Activated CD4-positive, alpha-beta T cell treated with anti-CD3 and anti-CD28 coated beads, Interleukin-2, amount 10 ng/mL, durations not matched to agents 7 days and 5 days (primary cell): ENCODE measurements at regions not wholly inside any gene's neighbourhood (a gene's known extent, or its start where the extent isn't known, plus 50 kb on each side); places are given as distances from the start of the nearest gene placed in this dataset.

Source experiments
- CTCF ChIA-PET: fragments of 350-600 bp; sonication (Branson Sonifier 250); formaldehyde crosslinking; loops from one replicate; lab custom pipeline; 2021; ENCODE audit warnings: antibody characterized with exemption; lab: Charles Lee
- POLR2A ChIA-PET: fragments of 350-600 bp; sonication (Branson Sonifier 250); formaldehyde crosslinking; loops from one replicate; lab custom pipeline; 2021; ENCODE audit warnings: antibody characterized with exemption; lab: Charles Lee
- DNase-seq: peaks from one replicate; pipeline ENCODE4 v3.0.0-alpha.2; 2020
- H3K27ac Mint-ChIP-seq: one replicate; pipeline ENCODE4 v1.8.0; 2021; ENCODE audit warnings: mild to moderate bottlenecking, moderate library complexity, mixed read lengths
- H3K27me3 Mint-ChIP-seq: one replicate; pipeline ENCODE4 v1.8.0; 2021; ENCODE audit warnings: mixed read lengths
- H3K36me3 Mint-ChIP-seq: one replicate; pipeline ENCODE4 v1.8.0; 2021; ENCODE audit warnings: low read depth, mixed read lengths
- H3K4me1 Mint-ChIP-seq: one replicate; pipeline ENCODE4 v1.8.0; 2021; ENCODE audit warnings: mixed read lengths
- H3K4me3 Mint-ChIP-seq: one replicate; pipeline ENCODE4 v1.8.0; 2021; ENCODE audit warnings: mild to moderate bottlenecking, moderate library complexity, mixed read lengths
- H3K9me3 Mint-ChIP-seq: one replicate; pipeline ENCODE4 v1.8.0; 2021; ENCODE audit warnings: mixed read lengths

DNA sequence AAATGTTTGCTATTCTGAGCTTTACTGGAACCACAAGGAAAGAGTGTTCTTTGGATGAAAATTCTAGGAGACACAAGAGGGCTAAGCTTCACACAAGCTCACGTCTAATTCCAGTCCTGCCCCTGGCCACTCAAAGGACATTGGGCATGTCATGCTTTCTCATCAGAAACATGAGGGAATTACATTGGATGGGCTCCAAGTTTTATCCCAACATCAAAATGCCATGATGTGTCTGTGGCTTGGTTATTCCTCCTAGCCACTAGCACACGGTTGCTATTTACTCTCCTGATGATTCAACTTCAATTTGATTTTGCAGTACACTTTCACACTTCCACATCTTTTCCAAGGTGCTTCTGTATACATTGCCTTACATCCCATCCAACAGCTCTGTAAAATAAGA is 149.6 kb upstream of the FAM9B start:
- DNase-seq, result no peak
- Mint-ChIP-seq H3K4me3 (no peak overlapping the region), H3K9me3 (no peaks in the 10 kb centered on the region), H3K27me3 (no peaks in the 10 kb centered on the region), H3K4me1 (no peaks in the 10 kb centered on the region), H3K36me3 (no peaks in the 10 kb centered on the region), H3K27ac (no peak overlapping the region)
- POLR2A ChIA-PET, result no interaction called here
- CTCF ChIA-PET, result interaction anchor here (0.6 to 0.8 kb wide), 2 partner anchors 12 to 22 kb away, joined by 3 read pairs; no protein-coding TSS in a partner anchor

DNA sequence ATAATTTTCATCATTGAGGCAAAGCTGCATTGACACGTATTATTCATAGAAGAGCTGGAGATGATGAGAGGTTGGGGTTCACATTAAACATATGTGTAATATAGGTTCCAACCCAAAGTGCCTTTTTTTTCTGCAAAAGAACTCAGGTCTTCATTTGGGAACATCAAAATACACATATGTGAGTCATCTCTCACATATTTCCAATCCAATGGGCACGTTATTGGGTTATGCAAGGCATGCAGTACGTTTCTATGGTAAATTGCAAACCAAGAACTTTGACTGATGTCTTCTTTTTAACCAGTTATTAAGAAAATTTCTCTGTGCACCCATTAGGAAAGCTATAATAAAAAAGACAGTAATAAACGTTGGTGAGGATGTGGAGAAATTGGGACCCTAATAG is 150.3 kb upstream of the FAM9B start:
- Mint-ChIP-seq H3K4me1 (no peaks in the 10 kb centered on the region), H3K4me3 (no peak overlapping the region), H3K36me3 (no peaks in the 10 kb centered on the region), H3K9me3 (no peaks in the 10 kb centered on the region), H3K27ac (no peak overlapping the region), H3K27me3 (no peaks in the 10 kb centered on the region)
- no peak for DNase-seq
- ChIA-PET POLR2A (no interaction called here), CTCF (no interaction called here)

DNA sequence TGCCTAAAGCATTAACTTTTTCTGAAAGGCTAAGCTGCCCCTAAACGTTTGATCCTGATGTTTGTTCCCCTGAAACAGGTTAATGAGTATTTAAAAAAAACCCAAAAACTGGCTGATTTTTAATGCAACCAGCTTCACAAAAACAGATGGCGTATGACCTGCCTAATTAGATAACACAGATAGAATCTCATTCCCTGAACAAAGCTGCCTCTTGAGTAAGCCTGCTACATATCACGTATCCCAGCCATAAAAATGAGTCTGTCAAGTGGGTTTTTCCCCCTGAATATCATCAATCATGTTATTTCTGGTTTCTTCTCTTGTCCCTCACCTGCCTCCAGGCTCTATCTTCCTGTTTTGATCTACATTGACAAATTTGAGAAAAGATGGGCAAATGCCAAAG is 154.2 kb upstream of the FAM9B start:
- CTCF ChIA-PET, result no interaction called here
- Mint-ChIP-seq H3K9me3 (no peaks in the 10 kb centered on the region), H3K4me3 (no peak overlapping the region), H3K4me1 (no peaks in the 10 kb centered on the region), H3K27me3 (no peaks in the 10 kb centered on the region), H3K27ac (no peak overlapping the region), H3K36me3 (no peaks in the 10 kb centered on the region)
- POLR2A ChIA-PET, result no interaction called here
- DNase-seq, result no peak

DNA sequence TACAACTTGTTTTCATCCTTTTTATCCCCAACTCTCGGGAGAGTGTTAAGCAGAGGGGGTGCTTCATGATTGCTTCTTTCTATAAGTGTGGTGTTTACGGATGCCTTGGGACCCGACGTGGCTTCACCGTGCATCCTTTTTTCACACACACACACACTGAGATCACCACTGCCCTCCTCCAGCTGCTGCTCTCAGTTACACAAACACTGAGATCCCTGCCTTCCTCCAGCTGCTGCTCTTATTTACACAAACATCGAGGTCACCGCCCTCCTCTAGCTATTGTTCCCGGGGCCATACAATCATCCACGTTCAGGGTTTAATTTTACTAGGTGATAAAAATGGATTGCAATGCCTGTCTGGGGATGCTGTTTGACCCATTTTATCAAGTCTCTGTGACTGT is 155.4 kb upstream of the FAM9B start:
- no peak for DNase-seq
- CTCF ChIA-PET, result interaction anchor here (0.6 to 1.1 kb wide), 2 partner anchors 128 to 129 kb away, joined by 3 read pairs; no protein-coding TSS in a partner anchor
- Mint-ChIP-seq H3K9me3 (no peaks in the 10 kb centered on the region), H3K4me1 (no peaks in the 10 kb centered on the region), H3K36me3 (no peaks in the 10 kb centered on the region), H3K27me3 (no peaks in the 10 kb centered on the region), H3K27ac (no peak overlapping the region), H3K4me3 (no peak overlapping the region)
- POLR2A ChIA-PET, result no interaction called here

DNA sequence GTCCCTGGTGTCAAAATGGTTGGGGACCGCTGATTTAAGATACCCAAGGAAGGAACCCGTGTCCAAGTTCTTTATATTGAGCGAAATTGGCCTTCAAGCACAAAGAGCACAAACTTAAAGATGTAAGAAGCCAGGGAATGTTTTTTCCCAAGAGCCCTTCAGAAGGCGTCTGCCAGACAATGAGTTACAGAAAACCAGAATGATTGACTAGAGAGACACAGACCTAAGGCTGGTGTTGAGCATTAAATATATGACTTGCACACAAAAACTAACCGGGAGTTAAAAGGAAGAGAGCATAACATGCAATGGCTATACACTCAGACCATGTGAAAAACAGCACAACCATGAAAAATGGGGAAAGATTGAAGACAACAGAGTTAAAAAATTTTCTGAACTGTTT is 157.5 kb upstream of the FAM9B start:
- no peaks in the 10 kb centered on the region for H3K9me3 Mint-ChIP-seq
- no peak overlapping the region for H3K4me3 Mint-ChIP-seq
- H3K27me3 Mint-ChIP-seq, result no peaks in the 10 kb centered on the region
- no peak overlapping the region for H3K27ac Mint-ChIP-seq
- CTCF ChIA-PET, result no interaction called here
- no peaks in the 10 kb centered on the region for H3K36me3 Mint-ChIP-seq
- POLR2A ChIA-PET, result no interaction called here
- DNase-seq, result no peak
- peaks cover 2% of the 10 kb centered on the region for H3K4me1 Mint-ChIP-seq

DNA sequence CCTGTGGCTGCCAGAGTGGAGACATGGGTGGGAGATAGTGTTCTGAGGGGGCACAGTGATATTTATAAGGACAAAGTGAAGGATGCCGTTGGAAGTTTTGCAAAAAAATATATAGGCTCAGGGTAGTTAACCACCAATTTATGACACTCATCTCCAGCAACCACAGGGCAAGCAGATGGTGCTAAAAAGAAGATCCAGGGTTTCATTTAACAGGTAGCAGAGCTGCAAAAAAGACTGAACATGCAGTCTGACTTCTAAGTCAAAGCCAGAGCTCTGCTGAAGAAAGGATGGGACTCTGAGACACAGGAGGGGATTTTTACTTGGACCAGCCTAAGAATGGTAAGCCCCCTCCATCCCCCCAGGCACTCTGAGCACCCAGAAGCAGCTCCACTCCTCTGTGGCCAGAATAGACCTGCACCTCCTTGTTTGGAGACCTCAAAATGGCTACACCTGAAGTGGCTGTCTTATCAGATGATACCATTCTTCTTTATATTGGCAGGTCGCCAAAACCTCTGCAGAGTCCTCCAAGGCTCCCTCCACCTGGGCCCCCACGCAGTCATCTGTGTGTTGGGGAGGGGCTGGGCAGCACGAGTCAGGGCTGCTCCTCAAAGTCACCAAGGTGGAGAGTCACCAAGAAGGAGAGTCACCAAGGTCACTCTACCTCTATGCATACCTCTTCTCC is 161.4 kb upstream of the FAM9B start:
- DNase-seq, result no peak
- Mint-ChIP-seq H3K4me3 (no peak overlapping the region), H3K27ac (no peak overlapping the region), H3K4me1 (peaks cover 2% of the 10 kb centered on the region), H3K27me3 (no peaks in the 10 kb centered on the region), H3K9me3 (no peaks in the 10 kb centered on the region), H3K36me3 (no peaks in the 10 kb centered on the region)
- ChIA-PET CTCF (no interaction called here), POLR2A (no interaction called here)

DNA sequence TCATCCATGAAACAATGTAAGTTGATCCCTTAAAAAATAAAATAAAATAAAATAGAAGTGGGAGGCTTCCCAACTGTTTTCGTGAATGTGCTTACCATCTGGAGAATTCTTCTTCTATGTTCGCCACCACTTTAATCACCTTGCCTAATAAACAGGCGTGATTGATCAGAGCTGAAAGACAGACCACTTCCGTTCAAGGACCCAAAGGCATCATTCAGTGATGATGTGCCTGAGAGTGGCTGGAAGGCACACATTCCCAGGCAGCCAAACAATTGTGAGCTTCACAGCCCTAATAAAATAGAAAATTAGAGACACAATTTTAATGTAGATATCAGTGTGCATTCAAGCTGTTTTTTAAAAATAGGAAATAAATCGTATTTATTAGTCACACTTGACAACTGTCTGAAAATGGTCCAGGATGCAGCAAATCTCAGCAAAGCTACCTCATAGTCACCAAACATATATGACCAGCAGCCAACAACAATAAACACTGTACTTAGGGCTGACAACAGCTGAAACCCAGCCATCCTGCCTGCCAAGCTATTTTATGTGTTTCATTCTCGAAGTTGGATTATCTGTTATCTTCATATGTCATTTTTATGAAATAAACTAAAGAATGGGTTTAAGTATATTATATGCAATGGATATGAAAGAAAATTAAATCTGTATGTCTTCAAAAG is 163.2 kb upstream of the FAM9B start:
- no peaks in the 10 kb centered on the region for H3K36me3 Mint-ChIP-seq
- H3K27ac Mint-ChIP-seq, result no peak overlapping the region
- no peak for DNase-seq
- ChIA-PET CTCF (no interaction called here), POLR2A (no interaction called here)
- H3K9me3 Mint-ChIP-seq, result no peaks in the 10 kb centered on the region
- no peak overlapping the region for H3K4me3 Mint-ChIP-seq
- no peaks in the 10 kb centered on the region for H3K27me3 Mint-ChIP-seq
- H3K4me1 Mint-ChIP-seq, result peaks cover 2% of the 10 kb centered on the region

DNA sequence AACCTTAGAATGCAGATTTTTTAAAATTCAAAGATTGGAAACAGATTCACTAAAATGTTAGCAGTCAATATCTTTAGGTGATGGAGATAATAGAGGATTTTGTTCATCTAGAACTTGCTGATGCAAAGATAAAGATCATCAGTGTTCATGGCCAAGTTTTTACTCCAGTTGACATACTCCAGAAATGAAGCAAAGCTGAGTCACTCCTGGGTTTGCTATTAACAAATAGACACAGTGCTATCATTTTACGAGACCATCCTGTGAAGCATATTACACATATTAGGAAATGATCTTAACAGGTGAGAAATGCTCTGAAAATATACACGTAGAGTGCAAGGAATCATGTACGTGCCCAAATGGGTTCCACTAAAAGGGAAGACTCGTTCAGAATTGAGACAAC is 170.6 kb upstream of the FAM9B start:
- no peaks in the 10 kb centered on the region for H3K4me1 Mint-ChIP-seq
- ChIA-PET CTCF (no interaction called here), POLR2A (no interaction called here)
- H3K4me3 Mint-ChIP-seq, result no peak overlapping the region
- H3K36me3 Mint-ChIP-seq, result no peaks in the 10 kb centered on the region
- no peak overlapping the region for H3K27ac Mint-ChIP-seq
- no peaks in the 10 kb centered on the region for H3K9me3 Mint-ChIP-seq
- no peak for DNase-seq
- H3K27me3 Mint-ChIP-seq, result no peaks in the 10 kb centered on the region

DNA sequence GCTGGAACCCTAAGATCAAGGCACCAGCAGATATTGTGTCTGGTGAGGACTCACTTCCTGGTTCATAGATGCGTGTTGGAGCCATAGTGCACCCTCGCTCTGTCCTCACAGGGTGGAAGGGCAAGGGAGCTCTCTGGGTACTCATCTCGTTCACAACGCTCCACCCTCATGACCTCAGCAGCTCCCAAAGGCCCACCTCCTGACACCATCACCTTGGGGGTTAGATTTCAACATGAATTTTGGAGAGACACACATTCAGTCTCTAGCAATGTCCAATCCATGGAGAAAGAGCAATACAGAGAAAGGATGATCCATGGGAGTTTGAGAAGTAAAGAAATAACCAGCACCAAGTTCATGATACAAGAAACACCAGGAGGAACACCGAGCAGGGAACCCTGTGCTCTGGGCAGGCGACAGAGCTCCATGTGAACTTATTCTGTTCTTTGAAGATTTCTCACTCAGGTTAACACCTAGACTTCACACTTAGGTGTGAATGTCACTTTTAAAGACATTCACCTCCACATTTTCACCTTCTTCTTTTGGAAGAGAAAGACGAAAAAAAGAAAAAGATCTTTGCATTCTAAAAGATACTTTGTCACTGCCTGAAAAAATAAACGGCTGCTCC is 171.8 kb upstream of the FAM9B start:
- ChIA-PET POLR2A (no interaction called here), CTCF (interaction anchor here (0.6 to 1.4 kb wide), 2 partner anchors 14 to 23 kb away, joined by 3 read pairs; no protein-coding TSS in a partner anchor)
- Mint-ChIP-seq H3K4me3 (no peak overlapping the region), H3K9me3 (no peaks in the 10 kb centered on the region), H3K4me1 (no peaks in the 10 kb centered on the region), H3K27ac (no peak overlapping the region), H3K36me3 (no peaks in the 10 kb centered on the region), H3K27me3 (no peaks in the 10 kb centered on the region)
- no peak for DNase-seq

DNA sequence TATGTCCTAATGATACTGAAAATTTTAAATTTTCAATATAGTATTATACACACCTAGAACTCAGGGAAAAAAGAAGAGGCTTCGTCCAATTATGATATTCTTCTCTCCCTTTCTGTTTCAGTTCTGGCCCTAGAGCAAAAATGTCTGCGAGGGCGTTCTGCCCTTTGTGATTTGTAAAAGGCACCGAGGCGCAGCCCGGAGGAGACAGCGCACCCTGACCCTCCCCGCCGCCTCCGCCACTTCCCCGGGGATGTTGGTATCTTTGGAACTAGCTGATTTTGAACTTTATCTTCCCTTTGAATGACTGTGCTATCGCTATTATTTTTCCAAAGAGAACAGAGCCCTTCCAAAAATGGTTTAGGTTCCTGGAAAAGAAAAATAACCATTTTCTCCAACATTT is 173.2 kb upstream of the FAM9B start:
- ChIA-PET POLR2A (no interaction called here), CTCF (no interaction called here)
- no peaks in the 10 kb centered on the region for H3K4me1 Mint-ChIP-seq
- H3K36me3 Mint-ChIP-seq, result no peaks in the 10 kb centered on the region
- H3K27me3 Mint-ChIP-seq, result no peaks in the 10 kb centered on the region
- H3K9me3 Mint-ChIP-seq, result no peaks in the 10 kb centered on the region
- no peak for DNase-seq
- H3K4me3 Mint-ChIP-seq, result no peak overlapping the region
- H3K27ac Mint-ChIP-seq, result no peak overlapping the region

DNA sequence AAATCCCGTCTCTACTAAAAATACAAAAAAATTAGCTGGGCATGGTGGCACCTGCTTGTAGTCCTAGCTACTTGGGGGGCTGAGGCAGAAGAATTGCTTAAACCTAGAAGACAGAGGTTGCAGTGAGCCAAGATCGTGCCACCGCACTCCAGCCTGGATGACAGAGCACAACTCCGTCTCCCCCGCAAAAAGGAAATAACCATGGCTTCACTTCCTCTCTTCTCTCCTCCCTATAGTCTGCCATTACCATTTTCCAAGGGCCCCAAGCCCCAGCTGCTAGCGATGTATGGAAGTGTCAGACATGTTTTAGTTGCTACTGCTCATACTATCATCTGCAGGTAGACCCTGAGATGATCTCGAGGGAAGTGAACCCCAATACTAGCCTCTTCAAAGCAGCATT is 177.3 kb upstream of the FAM9B start:
- POLR2A ChIA-PET, result no interaction called here
- H3K27me3 Mint-ChIP-seq, result no peaks in the 10 kb centered on the region
- H3K9me3 Mint-ChIP-seq, result no peaks in the 10 kb centered on the region
- H3K4me1 Mint-ChIP-seq, result no peaks in the 10 kb centered on the region
- no peak overlapping the region for H3K4me3 Mint-ChIP-seq
- H3K27ac Mint-ChIP-seq, result no peak overlapping the region
- no peaks in the 10 kb centered on the region for H3K36me3 Mint-ChIP-seq
- CTCF ChIA-PET, result interaction anchor here (1.9 kb wide), 1 partner anchor 14 kb away, joined by 4 read pairs; no protein-coding TSS in a partner anchor
- DNase-seq, result no peak

DNA sequence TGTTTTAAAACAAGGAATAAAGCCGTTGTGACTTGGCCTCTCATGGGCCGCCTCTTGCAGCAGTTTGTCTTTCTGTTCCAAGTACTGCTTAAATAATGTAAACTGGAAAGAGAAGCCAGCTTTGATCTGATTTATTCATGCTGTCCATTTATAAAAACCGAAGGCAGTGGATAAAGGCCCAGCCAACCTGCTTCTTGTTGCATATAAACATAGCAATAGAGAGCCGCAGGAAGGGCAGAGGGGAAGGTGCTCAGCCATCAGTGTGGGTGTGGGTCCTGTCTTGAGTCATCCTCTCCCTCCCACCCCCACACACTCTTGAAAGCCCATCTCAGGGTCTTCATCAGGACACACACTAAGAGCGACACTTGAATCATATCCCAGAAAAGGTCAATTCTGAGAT is 187.9 kb upstream of the FAM9B start:
- Mint-ChIP-seq H3K9me3 (peaks cover 2% of the 10 kb centered on the region), H3K4me1 (no peaks in the 10 kb centered on the region), H3K27me3 (no peaks in the 10 kb centered on the region), H3K27ac (no peak overlapping the region), H3K36me3 (no peaks in the 10 kb centered on the region), H3K4me3 (no peak overlapping the region)
- DNase-seq, result no peak
- ChIA-PET POLR2A (no interaction called here), CTCF (no interaction called here)

DNA sequence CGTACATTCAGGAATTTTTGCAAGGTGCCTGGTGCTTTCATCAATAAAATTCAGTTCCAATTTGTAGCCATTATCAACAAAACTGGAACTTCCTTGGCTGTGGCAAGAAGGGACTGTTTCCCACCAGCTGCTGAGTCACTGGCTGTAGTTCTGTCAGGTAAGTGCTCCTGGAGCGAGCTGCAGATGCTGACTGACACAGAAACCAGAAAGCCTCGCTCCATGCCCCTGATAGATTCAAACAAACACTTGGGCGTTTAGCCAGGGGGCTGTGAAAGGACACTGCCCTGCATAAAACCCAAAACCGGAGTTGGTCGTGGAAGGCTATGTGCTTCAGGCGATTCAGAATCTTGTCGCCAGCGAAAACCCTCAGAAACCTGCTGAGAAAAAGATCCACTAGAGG is 188.4 kb upstream of the FAM9B start:
- Mint-ChIP-seq H3K4me3 (no peak overlapping the region), H3K4me1 (no peaks in the 10 kb centered on the region), H3K36me3 (no peaks in the 10 kb centered on the region), H3K27me3 (no peaks in the 10 kb centered on the region), H3K27ac (no peak overlapping the region), H3K9me3 (peaks cover 2% of the 10 kb centered on the region)
- POLR2A ChIA-PET, result no interaction called here
- DNase-seq, result no peak
- CTCF ChIA-PET, result no interaction called here
